Esophagus squamous epithelium (tissue), 4 donors: ENCODE measurements at regions not wholly inside any gene's neighbourhood (a gene's known extent, or its start where the extent isn't known, plus 50 kb on each side); places are given as distances from the start of the nearest gene placed in this dataset.
"Not testable (repeated sequence)": the region's sequence is repeated elsewhere in the genome, so short reads cannot be mapped to it uniquely, and the experiment has no call there.

Experiments used
- POLR2A ChIP-seq, 4 donors: fragments of 450-650 bp; IDR thresholded peaks; one replicate each; pipeline ENCODE4 v1.6.1; 2017; ENCODE audit warnings: antibody characterized with exemption in 4 of 4, mild to moderate bottlenecking in 4 of 4, moderate library complexity in 3 of 4
- TF ChIP-seq, protein P1 (sequence below), 6 experiments: fragments of 450-650 bp in 4 of 6; fragments of 200-600 bp in 2 of 6; sonication (generic) in 2 of 6; IDR thresholded peaks; one replicate each; pipeline ENCODE4 v1.5.1; 2016 to 2019; ENCODE audit warnings: antibody characterized with exemption in 6 of 6, mild to moderate bottlenecking in 4 of 6, moderate library complexity in 4 of 6

DNA sequence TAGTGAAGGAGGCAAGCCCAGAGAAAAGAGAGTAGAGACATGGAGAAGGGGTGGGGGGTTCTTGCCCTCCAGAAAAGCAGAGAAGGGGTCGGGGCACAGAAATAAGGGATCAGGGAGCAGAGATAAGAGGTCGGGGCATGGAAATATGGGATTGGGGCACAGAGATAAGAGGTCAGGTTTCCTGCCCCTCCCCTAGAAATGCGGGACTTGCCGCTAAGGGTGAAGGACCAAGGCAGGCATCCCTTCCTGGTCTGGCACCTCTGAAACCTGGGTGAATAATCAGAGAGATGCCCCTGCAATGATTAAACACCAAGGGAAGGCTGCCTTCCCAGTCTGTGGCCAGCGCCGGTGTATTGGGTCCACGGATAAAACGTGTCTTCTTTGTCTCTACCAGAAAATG, 584.5 kb upstream of the MDGA2 start:
- TF ChIP-seq, protein P1, sequence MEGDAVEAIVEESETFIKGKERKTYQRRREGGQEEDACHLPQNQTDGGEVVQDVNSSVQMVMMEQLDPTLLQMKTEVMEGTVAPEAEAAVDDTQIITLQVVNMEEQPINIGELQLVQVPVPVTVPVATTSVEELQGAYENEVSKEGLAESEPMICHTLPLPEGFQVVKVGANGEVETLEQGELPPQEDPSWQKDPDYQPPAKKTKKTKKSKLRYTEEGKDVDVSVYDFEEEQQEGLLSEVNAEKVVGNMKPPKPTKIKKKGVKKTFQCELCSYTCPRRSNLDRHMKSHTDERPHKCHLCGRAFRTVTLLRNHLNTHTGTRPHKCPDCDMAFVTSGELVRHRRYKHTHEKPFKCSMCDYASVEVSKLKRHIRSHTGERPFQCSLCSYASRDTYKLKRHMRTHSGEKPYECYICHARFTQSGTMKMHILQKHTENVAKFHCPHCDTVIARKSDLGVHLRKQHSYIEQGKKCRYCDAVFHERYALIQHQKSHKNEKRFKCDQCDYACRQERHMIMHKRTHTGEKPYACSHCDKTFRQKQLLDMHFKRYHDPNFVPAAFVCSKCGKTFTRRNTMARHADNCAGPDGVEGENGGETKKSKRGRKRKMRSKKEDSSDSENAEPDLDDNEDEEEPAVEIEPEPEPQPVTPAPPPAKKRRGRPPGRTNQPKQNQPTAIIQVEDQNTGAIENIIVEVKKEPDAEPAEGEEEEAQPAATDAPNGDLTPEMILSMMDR (IDR thresholded peaks at IDR 0.05), result not testable (repeated sequence)
- TF ChIP-seq POLR2A (IDR thresholded peaks at IDR 0.05), result not testable (repeated sequence)
